Ovary (tissue), 3 donors: ENCODE measurements at regions not wholly inside any gene's neighbourhood (a gene's known extent, or its start where the extent isn't known, plus 50 kb on each side); places are given as distances from the start of the nearest gene placed in this dataset.

Experiments
- CTCF ChIP-seq, 3 donors: fragments of 450-650 bp in 2 of 3; fragments of 200-600 bp in 1 of 3; IDR thresholded peaks; one replicate each; pipeline versions ENCODE4 v1.5.1 to v1.8.0; 2016 to 2022; ENCODE audit warnings: antibody characterized with exemption in 3 of 3, mild to moderate bottlenecking in 1 of 3
- EP300 ChIP-seq: sonication (generic); formaldehyde crosslinking; IDR thresholded peaks from one replicate; pipeline ENCODE4 v1.6.1; 2017; ENCODE audit warnings: antibody characterized with exemption
- POLR2A ChIP-seq: fragments of 450-650 bp; IDR thresholded peaks from one replicate; pipeline ENCODE4 v1.6.1; 2017; ENCODE audit warnings: antibody characterized with exemption, mild to moderate bottlenecking, moderate library complexity
- donor health status: DM: no; HTN: no; CAD: no.

GRCh38 chr2:16390561-16390960 is 275.1 kb downstream of the CYRIA start:
- TF ChIP-seq CTCF (IDR thresholded peaks at IDR 0.05): no peak
- no peak for TF ChIP-seq POLR2A
- no peak for TF ChIP-seq EP300
